ENCODE measurements at regions not wholly inside any gene's neighbourhood (a gene's known extent, or its start where the extent isn't known, plus 50 kb on each side); places are given as distances from the start of the nearest gene placed in this dataset.

GRCh38 chr6:74075896-74076295, 379.9 kb downstream of the CD109 start:
- TF ChIP-seq NANOG (IDR thresholded peaks at IDR 0.05; ENCODE audit: borderline replicate concordance) (no peak), CTCF (conservative IDR thresholded peaks at IDR 0.05; ENCODE audit: low read depth in 2 of 2) (no peak), EZH2 (IDR thresholded peaks at IDR 0.05; ENCODE audit: low read depth, unreplicated experiment) (no peak), ZNF331 (CRISPR knock-in tag; IDR thresholded peaks at IDR 0.05; ENCODE audit: low read depth) (no peak), JUNB (IDR thresholded peaks at IDR 0.05; ENCODE audit: unreplicated experiment) (no peak)

All from GM23338 (cell line).